HepG2 (cell line): ENCODE measurements at regions not wholly inside any gene's neighbourhood (a gene's known extent, or its start where the extent isn't known, plus 50 kb on each side); places are given as distances from the start of the nearest gene placed in this dataset.

Experiments
- ARNT ChIP-seq: fragments of 450-650 bp; IDR thresholded peaks from 2 replicates; pipeline ENCODE4 v1.6.1; 2017
- ATF7 ChIP-seq, 2 experiments: fragments of 450-650 bp in 1 of 2; sonication (generic) in 1 of 2; formaldehyde crosslinking in 1 of 2; IDR thresholded peaks; 2 replicates each; pipeline versions ENCODE4 v1.4.0 to v1.6.1; 2016 to 2020; ENCODE audit warnings: antibody characterized with exemption in 1 of 2, mild to moderate bottlenecking in 1 of 2, missing genetic modification reagents in 1 of 2
- CREB1 ChIP-seq, 2 experiments: fragments of 450-650 bp in 1 of 2; IDR thresholded peaks; 2 replicates each; pipeline ENCODE4 v1.6.1; 2016 to 2017; ENCODE audit warnings: control low read depth in 1 of 2, mild to moderate bottlenecking in 1 of 2, missing compliant biosample characterization in 1 of 2, missing genetic modification characterization in 1 of 2
- EP300 ChIP-seq, 3 experiments: sonication (generic) in 1 of 3; formaldehyde crosslinking in 1 of 3; IDR thresholded peaks; 2 replicates each; pipeline versions ENCODE4 v1.5.1 to v1.6.1; 2011 to 2020; ENCODE audit warnings: low read depth in 2 of 3, low read length in 2 of 3, borderline replicate concordance in 1 of 3, improper control_type of control experiment in 1 of 3, mild to moderate bottlenecking in 1 of 3, missing genetic modification reagents in 1 of 3, moderate library complexity in 1 of 3
- JUND ChIP-seq: sonication (generic); formaldehyde crosslinking; IDR thresholded peaks from 2 replicates; pipeline ENCODE4 v1.8.0; 2022; ENCODE audit warnings: mild to moderate bottlenecking, missing genetic modification reagents
- MAFF ChIP-seq: IDR thresholded peaks from 2 replicates; pipeline ENCODE4 v1.6.1; 2011; ENCODE audit warnings: low read depth, low read length, improper control_type of control experiment
- PCBP1 ChIP-seq: fragments of 200-400 bp; formaldehyde crosslinking; IDR thresholded peaks from 2 replicates; pipeline ENCODE4 v1.6.1; 2017; ENCODE audit warnings: mild to moderate bottlenecking, low read depth, low read length, borderline replicate concordance
- PHF21A ChIP-seq: sonication (generic); formaldehyde crosslinking; IDR thresholded peaks from 2 replicates; pipeline ENCODE4 v1.5.0; 2020; ENCODE audit warnings: mild to moderate bottlenecking, missing genetic modification reagents
- POLR2A ChIP-seq, 2 experiments: IDR thresholded peaks; 2 replicates each; pipeline ENCODE4 v1.6.1; 2011; ENCODE audit warnings: low read depth in 2 of 2, low read length in 2 of 2, mild to moderate bottlenecking in 1 of 2, moderate library complexity in 1 of 2; ENCODE audit not compliant: insufficient read depth in 1 of 2
- SOX13 ChIP-seq, 3 experiments: fragments of 450-650 bp in 1 of 3; sonication (generic) in 1 of 3; formaldehyde crosslinking in 1 of 3; IDR thresholded peaks in 2 of 3; conservative IDR thresholded peaks in 1 of 3; 2 replicates each; pipeline versions ENCODE4 v1.5.0 to v1.6.1; 2016 to 2020; ENCODE audit warnings: antibody characterized with exemption in 1 of 3, mild to moderate bottlenecking in 1 of 3, missing compliant biosample characterization in 1 of 3, missing genetic modification reagents in 1 of 3, moderate library complexity in 1 of 3
- TF ChIP-seq, protein P1 (sequence below): sonication (generic); formaldehyde crosslinking; IDR thresholded peaks from 2 replicates; pipeline ENCODE4 v1.8.0; 2022; ENCODE audit warnings: mild to moderate bottlenecking, missing genetic modification reagents; ENCODE audit not compliant: insufficient replicate concordance
- TF ChIP-seq, protein P2 (sequence below): sonication (generic); formaldehyde crosslinking; IDR thresholded peaks from 2 replicates; pipeline ENCODE4 v1.5.0; 2020; ENCODE audit warnings: mild to moderate bottlenecking, missing genetic modification reagents, moderate library complexity
- TF ChIP-seq, protein P3 (sequence below): sonication (generic); formaldehyde crosslinking; IDR thresholded peaks from 2 replicates; pipeline ENCODE4 v1.5.1; 2020; ENCODE audit warnings: mild to moderate bottlenecking, missing genetic modification reagents, moderate library complexity

- TF ChIP-seq, protein P1, sequence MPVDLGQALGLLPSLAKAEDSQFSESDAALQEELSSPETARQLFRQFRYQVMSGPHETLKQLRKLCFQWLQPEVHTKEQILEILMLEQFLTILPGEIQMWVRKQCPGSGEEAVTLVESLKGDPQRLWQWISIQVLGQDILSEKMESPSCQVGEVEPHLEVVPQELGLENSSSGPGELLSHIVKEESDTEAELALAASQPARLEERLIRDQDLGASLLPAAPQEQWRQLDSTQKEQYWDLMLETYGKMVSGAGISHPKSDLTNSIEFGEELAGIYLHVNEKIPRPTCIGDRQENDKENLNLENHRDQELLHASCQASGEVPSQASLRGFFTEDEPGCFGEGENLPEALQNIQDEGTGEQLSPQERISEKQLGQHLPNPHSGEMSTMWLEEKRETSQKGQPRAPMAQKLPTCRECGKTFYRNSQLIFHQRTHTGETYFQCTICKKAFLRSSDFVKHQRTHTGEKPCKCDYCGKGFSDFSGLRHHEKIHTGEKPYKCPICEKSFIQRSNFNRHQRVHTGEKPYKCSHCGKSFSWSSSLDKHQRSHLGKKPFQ (CRISPR knock-in tag) = no peak
- TF ChIP-seq, protein P2, sequence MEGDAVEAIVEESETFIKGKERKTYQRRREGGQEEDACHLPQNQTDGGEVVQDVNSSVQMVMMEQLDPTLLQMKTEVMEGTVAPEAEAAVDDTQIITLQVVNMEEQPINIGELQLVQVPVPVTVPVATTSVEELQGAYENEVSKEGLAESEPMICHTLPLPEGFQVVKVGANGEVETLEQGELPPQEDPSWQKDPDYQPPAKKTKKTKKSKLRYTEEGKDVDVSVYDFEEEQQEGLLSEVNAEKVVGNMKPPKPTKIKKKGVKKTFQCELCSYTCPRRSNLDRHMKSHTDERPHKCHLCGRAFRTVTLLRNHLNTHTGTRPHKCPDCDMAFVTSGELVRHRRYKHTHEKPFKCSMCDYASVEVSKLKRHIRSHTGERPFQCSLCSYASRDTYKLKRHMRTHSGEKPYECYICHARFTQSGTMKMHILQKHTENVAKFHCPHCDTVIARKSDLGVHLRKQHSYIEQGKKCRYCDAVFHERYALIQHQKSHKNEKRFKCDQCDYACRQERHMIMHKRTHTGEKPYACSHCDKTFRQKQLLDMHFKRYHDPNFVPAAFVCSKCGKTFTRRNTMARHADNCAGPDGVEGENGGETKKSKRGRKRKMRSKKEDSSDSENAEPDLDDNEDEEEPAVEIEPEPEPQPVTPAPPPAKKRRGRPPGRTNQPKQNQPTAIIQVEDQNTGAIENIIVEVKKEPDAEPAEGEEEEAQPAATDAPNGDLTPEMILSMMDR (CRISPR knock-in tag) = no peak
- TF ChIP-seq PHF21A (CRISPR knock-in tag) (no peak), POLR2A (IDR thresholded peaks at IDR 0.05; ENCODE audit: insufficient read depth in 1 of 2, low read depth in 2 of 2, low read length in 2 of 2) (no peak), EP300 (IDR thresholded peaks at IDR 0.05; ENCODE audit: low read depth in 2 of 2, low read length in 2 of 2) (no peak), EP300 (CRISPR knock-in tag; IDR thresholded peaks at IDR 0.05; ENCODE audit: borderline replicate concordance) (no peak), ATF7 (IDR thresholded peaks at IDR 0.05) (no peak), ATF7 (CRISPR knock-in tag; IDR thresholded peaks at IDR 0.05) (no peak), MAFF (no peak), SOX13 (IDR thresholded peaks at IDR 0.05) (no peak), SOX13 (CRISPR knock-in tag; conservative IDR thresholded peaks at IDR 0.05 in 1 of 2, IDR thresholded peaks at IDR 0.05 in 1 of 2) (no peak), CREB1 (IDR thresholded peaks at IDR 0.05) (no peak), CREB1 (CRISPR knock-in tag; IDR thresholded peaks at IDR 0.05) (no peak), ARNT (no peak), JUND (CRISPR knock-in tag) (no peak), PCBP1 (no peak)
- TF ChIP-seq, protein P3, sequence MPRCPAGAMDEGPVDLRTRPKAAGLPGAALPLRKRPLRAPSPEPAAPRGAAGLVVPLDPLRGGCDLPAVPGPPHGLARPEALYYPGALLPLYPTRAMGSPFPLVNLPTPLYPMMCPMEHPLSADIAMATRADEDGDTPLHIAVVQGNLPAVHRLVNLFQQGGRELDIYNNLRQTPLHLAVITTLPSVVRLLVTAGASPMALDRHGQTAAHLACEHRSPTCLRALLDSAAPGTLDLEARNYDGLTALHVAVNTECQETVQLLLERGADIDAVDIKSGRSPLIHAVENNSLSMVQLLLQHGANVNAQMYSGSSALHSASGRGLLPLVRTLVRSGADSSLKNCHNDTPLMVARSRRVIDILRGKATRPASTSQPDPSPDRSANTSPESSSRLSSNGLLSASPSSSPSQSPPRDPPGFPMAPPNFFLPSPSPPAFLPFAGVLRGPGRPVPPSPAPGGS (CRISPR knock-in tag) = no peak
Observed at GRCh38 chr5:72691751-72692150, 124.7 kb upstream of the TNPO1 start.
